Liver (tissue), 3 donors: ENCODE measurements at regions not wholly inside any gene's neighbourhood (a gene's known extent, or its start where the extent isn't known, plus 50 kb on each side); places are given as distances from the start of the nearest gene placed in this dataset.

Source experiments
- CTCF ChIP-seq: fragments of 150-350 bp; IDR thresholded peaks from 2 replicates; pipeline ENCODE4 v1.5.1; 2017; ENCODE audit warnings: improper control_type of control experiment, low read depth, low read length; ENCODE audit not compliant: missing input control
- GABPA ChIP-seq, 2 donors: IDR thresholded peaks in 1 of 2; conservative IDR thresholded peaks in 1 of 2; 2 replicates each; pipeline ENCODE4 v1.6.1; 2016; ENCODE audit warnings: antibody characterized with exemption in 2 of 2, mild to moderate bottlenecking in 1 of 2, moderate library complexity in 1 of 2
- HNF4A ChIP-seq, 2 donors: conservative IDR thresholded peaks; 2 replicates each; pipeline ENCODE4 v1.6.1; 2016; ENCODE audit warnings: antibody characterized with exemption in 2 of 2, mild to moderate bottlenecking in 2 of 2
- MAX ChIP-seq: IDR thresholded peaks from 2 replicates; pipeline ENCODE4 v1.6.1; 2016; ENCODE audit warnings: antibody characterized with exemption
- donor health status: healthy.
- donor health status: healthy.

GRCh38 chr5:145495741-145496140 is 339.4 kb downstream of the PRELID2 start:
- TF ChIP-seq HNF4A (conservative IDR thresholded peaks at IDR 0.05): no peak
- TF ChIP-seq CTCF: no peak
- TF ChIP-seq MAX: no peak
- no peak for TF ChIP-seq GABPA (IDR thresholded peaks at IDR 0.05 in 1 of 2, conservative IDR thresholded peaks at IDR 0.05 in 1 of 2)
